ENCODE measurements at regions not wholly inside any gene's neighbourhood (a gene's known extent, or its start where the extent isn't known, plus 50 kb on each side); places are given as distances from the start of the nearest gene placed in this dataset.
"Not testable (repeated sequence)": the region's sequence is repeated elsewhere in the genome, so short reads cannot be mapped to it uniquely, and the experiment has no call there.

GRCh38 chr3:157914882-157915281, 191.3 kb downstream of the SHOX2 start:
- intact Hi-C loops (cut with micrococcal nuclease), result no loop called here
- DNase-seq, result no peak
- ChIA-PET CTCF (no interaction called here), POLR2A (no interaction called here)
- no peaks in the 10 kb centered on the region for H3K27me3 Mint-ChIP-seq
- no peak overlapping the region for H3K4me3 Mint-ChIP-seq
- no peaks in the 10 kb centered on the region for H3K4me1 Mint-ChIP-seq (ENCODE audit: low read depth)
- no peaks in the 10 kb centered on the region for H3K9me3 Mint-ChIP-seq
- H3K36me3 Mint-ChIP-seq, result no peaks in the 10 kb centered on the region
- no peak overlapping the region for H3K27ac Mint-ChIP-seq

GRCh38 chr3:157913741-157914150, 192.5 kb downstream of the SHOX2 start:
- POLR2A ChIA-PET, result no interaction called here
- intact Hi-C loops (cut with micrococcal nuclease), result no loop called here

DNA sequence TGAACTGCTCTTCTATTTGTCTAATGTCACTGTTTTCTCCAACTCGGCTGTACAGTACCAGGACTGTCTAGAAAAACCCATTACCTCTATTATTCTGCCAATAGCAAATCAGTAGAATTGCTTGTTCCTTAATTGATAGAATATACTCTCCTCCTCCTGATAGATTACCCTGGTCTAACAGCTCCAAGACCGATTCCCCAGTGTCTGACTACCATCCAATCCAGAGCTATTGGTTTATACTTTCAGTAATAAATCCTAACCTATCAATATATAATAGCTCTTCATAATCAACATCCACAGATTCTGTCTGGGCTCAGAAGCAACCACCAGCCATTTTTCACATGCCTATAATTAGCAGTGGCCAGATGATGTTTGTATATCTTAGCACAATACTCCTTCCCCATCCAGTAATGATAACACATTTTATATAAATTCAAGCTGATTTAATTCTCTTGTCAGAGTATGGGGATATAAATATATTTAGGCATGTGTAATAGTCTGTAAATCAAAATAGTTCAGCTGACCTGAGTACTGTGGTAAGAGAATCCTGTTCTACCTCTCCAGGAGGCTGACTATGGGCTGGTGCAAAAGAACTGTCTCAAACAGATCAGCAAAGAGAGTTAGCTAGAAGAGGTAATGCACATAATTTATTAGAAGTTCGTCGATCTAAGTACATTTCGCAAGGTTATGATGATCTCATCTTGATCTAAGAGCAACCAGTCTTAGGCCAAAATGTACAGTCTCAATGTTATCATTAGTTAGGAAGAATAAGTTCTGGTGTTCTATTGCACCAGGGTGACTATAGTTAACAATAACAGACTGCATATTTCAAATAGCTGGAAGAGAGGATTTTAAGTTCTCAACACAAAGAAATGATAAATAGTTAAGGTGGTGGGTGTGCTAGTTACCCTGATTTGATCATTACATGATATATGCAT, 193.4 kb downstream of the SHOX2 start:
- no peaks in the 10 kb centered on the region for H3K4me1 Mint-ChIP-seq (ENCODE audit: low read depth)
- intact Hi-C loops (cut with micrococcal nuclease), result no loop called here
- CTCF ChIA-PET, result no interaction called here
- no peaks in the 10 kb centered on the region for H3K27me3 Mint-ChIP-seq
- no peak overlapping the region for H3K4me3 Mint-ChIP-seq
- POLR2A ChIA-PET, result no interaction called here
- no peak for DNase-seq
- H3K36me3 Mint-ChIP-seq, result no peaks in the 10 kb centered on the region
- no peaks in the 10 kb centered on the region for H3K9me3 Mint-ChIP-seq
- no peak overlapping the region for H3K27ac Mint-ChIP-seq

More at GRCh38 chr3:157913741-157914150, 192.5 kb downstream of the SHOX2 start:
- Mint-ChIP-seq H3K27me3 (no peaks in the 10 kb centered on the region), H3K4me1 (ENCODE audit: low read depth) (no peaks in the 10 kb centered on the region), H3K9me3 (no peaks in the 10 kb centered on the region), H3K36me3 (no peaks in the 10 kb centered on the region), H3K27ac (no peak overlapping the region), H3K4me3 (no peak overlapping the region)
- CTCF ChIA-PET, result no interaction called here
- DNase-seq, result no peak

GRCh38 chr3:157906627-157907026, 199.6 kb downstream of the SHOX2 start:
- Mint-ChIP-seq H3K36me3 (no peaks in the 10 kb centered on the region), H3K27me3 (no peaks in the 10 kb centered on the region), H3K9me3 (peaks cover 9% of the 10 kb centered on the region), H3K4me1 (ENCODE audit: low read depth) (no peaks in the 10 kb centered on the region), H3K27ac (no peak overlapping the region), H3K4me3 (no peak overlapping the region)
- no peak for DNase-seq
- POLR2A ChIA-PET, result no interaction called here
- intact Hi-C loops (cut with micrococcal nuclease), result no loop called here
- CTCF ChIA-PET, result no interaction called here

GRCh38 chr3:157905885-157906284, 200.3 kb downstream of the SHOX2 start:
- intact Hi-C loops (cut with micrococcal nuclease), result no loop called here
- Mint-ChIP-seq H3K27me3 (no peaks in the 10 kb centered on the region), H3K9me3 (peaks cover 9% of the 10 kb centered on the region), H3K27ac (no peak overlapping the region), H3K36me3 (no peaks in the 10 kb centered on the region), H3K4me1 (ENCODE audit: low read depth) (no peaks in the 10 kb centered on the region), H3K4me3 (no peak overlapping the region)
- ChIA-PET CTCF (no interaction called here), POLR2A (no interaction called here)
- no peak for DNase-seq

DNA sequence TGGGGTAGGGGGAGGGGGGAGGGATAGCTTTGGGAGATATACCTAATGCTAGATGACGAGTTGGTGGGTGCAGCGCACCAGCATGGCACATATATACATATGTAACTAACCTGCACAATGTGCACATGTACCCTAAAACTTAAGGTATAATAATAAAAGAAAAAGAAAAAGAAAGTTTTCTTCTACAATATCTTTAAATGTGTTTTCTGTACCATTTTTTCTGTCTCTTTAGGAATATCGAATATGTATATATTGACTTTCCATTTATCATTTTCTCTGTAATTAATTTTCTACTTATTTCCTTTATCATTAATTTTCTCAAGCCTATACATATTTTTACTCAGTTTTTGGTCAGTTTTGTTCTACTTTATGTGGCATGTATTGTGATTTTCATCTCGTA, 203.5 kb downstream of the SHOX2 start:
- DNase-seq; H3K4me1 Mint-ChIP-seq (ENCODE audit: low read depth); CTCF ChIA-PET; H3K9me3 Mint-ChIP-seq; H3K4me3 Mint-ChIP-seq; H3K27me3 Mint-ChIP-seq; H3K36me3 Mint-ChIP-seq; POLR2A ChIA-PET; intact Hi-C loops (cut with micrococcal nuclease); H3K27ac Mint-ChIP-seq: not testable (repeated sequence)

DNA sequence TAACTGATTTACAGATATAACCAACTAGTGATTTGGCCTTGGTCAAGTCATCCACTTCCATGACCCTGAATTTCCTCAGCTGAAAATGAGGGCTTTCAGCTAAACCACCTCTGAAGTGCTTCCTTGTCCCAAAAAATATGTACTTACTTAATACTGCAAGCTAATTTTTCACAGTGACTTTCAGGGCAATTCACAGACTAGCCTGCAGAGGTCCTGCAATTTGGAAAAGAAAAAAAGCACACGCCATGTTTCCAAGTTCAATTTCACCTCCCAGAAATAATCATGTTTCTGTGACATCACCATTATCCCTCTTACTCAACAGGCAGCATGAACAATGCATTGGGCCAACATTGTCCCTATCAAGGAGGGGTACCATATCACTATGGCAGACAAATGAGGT, 218.2 kb downstream of the SHOX2 start:
- Mint-ChIP-seq H3K4me3 (no peak overlapping the region), H3K27me3 (no peaks in the 10 kb centered on the region), H3K36me3 (no peaks in the 10 kb centered on the region), H3K4me1 (ENCODE audit: low read depth) (no peaks in the 10 kb centered on the region), H3K27ac (no peak overlapping the region), H3K9me3 (no peaks in the 10 kb centered on the region)
- POLR2A ChIA-PET, result no interaction called here
- CTCF ChIA-PET, result no interaction called here
- intact Hi-C loops (cut with micrococcal nuclease), result no loop called here
- no peak for DNase-seq

DNA sequence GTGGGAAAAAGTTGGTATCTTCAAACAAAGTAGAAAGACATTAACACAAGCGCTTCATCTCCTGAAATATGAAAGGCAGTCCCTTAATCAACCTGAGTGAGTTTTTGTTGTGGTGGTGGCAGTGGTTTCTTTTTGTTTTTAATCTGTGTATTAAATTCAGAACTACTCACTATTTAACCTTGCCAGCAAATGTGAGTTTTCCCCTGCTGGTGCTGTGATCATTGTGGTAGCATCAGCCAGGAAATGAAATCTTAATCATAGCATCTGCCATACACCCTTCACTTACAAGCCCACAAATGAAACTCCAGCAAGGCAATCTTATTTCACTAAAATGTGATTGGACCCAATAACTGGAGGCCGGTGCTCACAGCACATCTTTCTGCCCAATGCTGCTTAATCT, 229.7 kb downstream of the SHOX2 start:
- H3K9me3 Mint-ChIP-seq, result peaks cover 3% of the 10 kb centered on the region
- ChIA-PET CTCF (no interaction called here), POLR2A (no interaction called here)
- H3K27me3 Mint-ChIP-seq, result no peaks in the 10 kb centered on the region
- intact Hi-C loops (cut with micrococcal nuclease), result no loop called here
- H3K4me1 Mint-ChIP-seq (ENCODE audit: low read depth), result no peaks in the 10 kb centered on the region
- no peak overlapping the region for H3K4me3 Mint-ChIP-seq
- no peaks in the 10 kb centered on the region for H3K36me3 Mint-ChIP-seq
- no peak for DNase-seq
- no peak overlapping the region for H3K27ac Mint-ChIP-seq

DNA sequence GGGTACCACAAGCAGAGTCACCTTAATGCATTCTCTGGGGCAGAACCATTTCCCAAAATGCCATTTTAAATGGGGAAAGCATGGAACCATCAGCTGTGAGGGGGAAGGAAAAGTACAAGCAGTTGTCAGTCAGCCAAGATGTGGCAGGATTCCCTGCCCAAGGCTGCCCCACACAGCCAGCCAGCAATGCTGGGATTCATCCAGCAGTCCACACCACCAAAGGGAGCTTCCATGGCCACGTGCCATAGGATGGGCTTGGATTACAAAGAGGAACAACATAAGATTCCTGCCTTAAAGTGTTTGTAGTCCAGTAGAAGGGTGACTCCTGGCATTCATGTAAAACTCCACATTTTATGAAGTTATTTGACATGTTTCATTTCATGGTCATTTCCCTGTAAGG, 233.3 kb downstream of the SHOX2 start:
- no peak overlapping the region for H3K4me3 Mint-ChIP-seq
- ChIA-PET POLR2A (no interaction called here), CTCF (no interaction called here)
- intact Hi-C loops (cut with micrococcal nuclease), result no loop called here
- DNase-seq, result no peak
- no peaks in the 10 kb centered on the region for H3K36me3 Mint-ChIP-seq
- no peak overlapping the region for H3K27ac Mint-ChIP-seq
- H3K27me3 Mint-ChIP-seq, result no peaks in the 10 kb centered on the region
- H3K9me3 Mint-ChIP-seq, result no peaks in the 10 kb centered on the region
- H3K4me1 Mint-ChIP-seq (ENCODE audit: low read depth), result no peaks in the 10 kb centered on the region

DNA sequence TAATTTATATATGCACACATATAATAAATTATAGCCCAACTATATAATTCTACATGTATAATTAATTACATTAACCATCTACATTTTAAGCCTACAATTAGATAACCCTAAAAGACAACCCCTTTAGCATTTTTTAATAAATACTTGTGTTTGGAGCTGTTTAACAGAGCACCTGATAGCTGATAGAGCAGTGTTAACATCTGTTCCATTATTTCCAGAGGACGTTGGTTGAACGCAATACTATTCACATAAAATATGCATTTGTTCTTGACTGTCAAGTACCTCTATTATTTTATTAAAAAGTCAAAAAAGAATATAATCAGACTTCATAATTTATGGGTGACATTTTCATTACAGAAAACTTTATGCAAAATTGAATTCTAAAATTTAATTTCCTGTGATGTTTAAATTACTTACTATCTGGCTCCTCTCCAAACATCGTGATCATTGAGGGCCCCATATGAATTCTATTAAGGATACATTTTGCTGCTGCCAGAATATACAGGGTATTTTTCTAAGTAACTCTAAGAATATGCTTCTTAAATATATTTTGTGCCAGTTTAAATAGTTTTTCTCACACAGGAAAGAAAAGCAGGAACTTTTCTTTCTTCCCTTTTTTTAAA, 234.3 kb downstream of the SHOX2 start:
- H3K4me3 Mint-ChIP-seq, result no peak overlapping the region
- H3K36me3 Mint-ChIP-seq, result no peaks in the 10 kb centered on the region
- CTCF ChIA-PET, result no interaction called here
- intact Hi-C loops (cut with micrococcal nuclease), result no loop called here
- no peak for DNase-seq
- H3K27me3 Mint-ChIP-seq, result no peaks in the 10 kb centered on the region
- POLR2A ChIA-PET, result no interaction called here
- H3K4me1 Mint-ChIP-seq (ENCODE audit: low read depth), result no peaks in the 10 kb centered on the region
- H3K27ac Mint-ChIP-seq, result no peak overlapping the region
- H3K9me3 Mint-ChIP-seq, result no peaks in the 10 kb centered on the region

DNA sequence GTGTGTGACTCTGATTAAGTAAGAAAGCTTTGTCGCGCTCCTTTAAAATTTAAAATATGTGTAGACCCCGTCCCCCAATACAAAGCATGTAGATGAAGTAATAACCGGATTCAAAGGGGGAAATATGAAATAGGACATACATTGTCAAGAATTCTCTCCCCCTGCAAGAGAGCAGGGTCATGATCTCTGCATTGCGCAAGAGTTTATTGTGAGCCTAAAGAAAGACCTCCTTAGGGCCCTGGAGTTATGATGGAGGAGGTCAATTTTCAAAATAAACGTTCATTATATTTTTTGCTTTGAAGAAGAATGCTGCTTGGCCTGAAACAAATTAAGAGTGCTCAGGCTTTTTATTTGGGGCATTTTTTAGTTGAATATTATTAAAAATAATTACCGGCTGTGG, 235.0 kb downstream of the SHOX2 start:
- H3K36me3 Mint-ChIP-seq, result no peaks in the 10 kb centered on the region
- H3K27ac Mint-ChIP-seq, result no peak overlapping the region
- ChIA-PET POLR2A (no interaction called here), CTCF (no interaction called here)
- no peaks in the 10 kb centered on the region for H3K27me3 Mint-ChIP-seq
- DNase-seq, result no peak
- no peaks in the 10 kb centered on the region for H3K9me3 Mint-ChIP-seq
- intact Hi-C loops (cut with micrococcal nuclease), result no loop called here
- H3K4me3 Mint-ChIP-seq, result no peak overlapping the region
- no peaks in the 10 kb centered on the region for H3K4me1 Mint-ChIP-seq (ENCODE audit: low read depth)

DNA sequence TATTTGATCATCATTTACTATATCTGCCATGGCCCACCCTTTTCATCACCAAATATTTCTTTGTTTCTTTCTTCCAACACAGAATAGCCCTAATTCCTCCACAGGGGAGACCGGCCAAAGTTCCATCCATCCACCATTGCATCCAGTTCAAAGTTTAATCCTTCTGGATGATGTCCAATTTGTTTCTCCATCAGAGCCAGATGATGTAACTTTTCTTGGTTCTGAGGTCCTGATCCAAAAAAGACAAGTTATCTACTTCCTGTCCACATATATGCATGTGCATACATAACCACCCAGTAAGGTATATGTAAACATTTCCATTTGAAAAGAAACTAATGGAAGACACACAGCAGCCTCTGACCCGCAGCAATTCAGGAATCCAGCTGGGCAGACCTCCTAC, 237.3 kb downstream of the SHOX2 start:
- CTCF ChIA-PET, result no interaction called here
- H3K4me3 Mint-ChIP-seq, result no peak overlapping the region
- DNase-seq, result no peak
- H3K4me1 Mint-ChIP-seq (ENCODE audit: low read depth), result no peaks in the 10 kb centered on the region
- intact Hi-C loops (cut with micrococcal nuclease), result loop anchor here (10.0 kb wide), 1 partner anchor 666 kb away; no protein-coding TSS in a partner anchor
- POLR2A ChIA-PET, result no interaction called here
- no peaks in the 10 kb centered on the region for H3K36me3 Mint-ChIP-seq
- no peak overlapping the region for H3K27ac Mint-ChIP-seq
- no peaks in the 10 kb centered on the region for H3K27me3 Mint-ChIP-seq
- no peaks in the 10 kb centered on the region for H3K9me3 Mint-ChIP-seq

DNA sequence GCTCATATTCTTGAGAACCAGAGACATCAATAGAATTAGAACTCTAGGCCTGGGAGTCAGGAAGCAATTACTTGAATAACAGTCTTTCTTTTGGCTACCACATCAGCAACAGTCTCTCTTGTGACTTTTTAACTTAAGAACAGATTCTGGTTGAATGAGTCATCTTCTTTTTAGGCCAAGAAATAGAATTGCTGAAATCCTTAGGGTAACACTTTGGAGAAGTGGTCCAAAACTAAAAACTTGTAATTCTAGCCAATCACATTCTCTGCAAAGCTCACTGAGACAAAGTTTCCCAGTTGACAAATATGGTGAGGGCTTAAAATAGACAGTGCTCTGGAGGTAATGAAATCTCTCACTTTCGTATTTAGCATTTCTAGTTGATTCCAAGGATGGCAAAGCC, 238.0 kb downstream of the SHOX2 start:
- no peaks in the 10 kb centered on the region for H3K36me3 Mint-ChIP-seq
- intact Hi-C loops (cut with micrococcal nuclease), result loop anchor here (10.0 kb wide), 1 partner anchor 667 kb away; no protein-coding TSS in a partner anchor
- no peak overlapping the region for H3K27ac Mint-ChIP-seq
- no peaks in the 10 kb centered on the region for H3K9me3 Mint-ChIP-seq
- ChIA-PET CTCF (no interaction called here), POLR2A (no interaction called here)
- H3K4me3 Mint-ChIP-seq, result no peak overlapping the region
- no peak for DNase-seq
- no peaks in the 10 kb centered on the region for H3K27me3 Mint-ChIP-seq
- H3K4me1 Mint-ChIP-seq (ENCODE audit: low read depth), result no peaks in the 10 kb centered on the region

Data from activated CD4-positive, alpha-beta memory T cell treated with anti-CD3 and anti-CD28 coated beads for 36 hours (primary cell).